Amniotic epithelial cell (primary cell): ENCODE measurements at regions not wholly inside any gene's neighbourhood (a gene's known extent, or its start where the extent isn't known, plus 50 kb on each side); places are given as distances from the start of the nearest gene placed in this dataset.
"Not testable (repeated sequence)": the region's sequence is repeated elsewhere in the genome, so short reads cannot be mapped to it uniquely, and the experiment has no call there.

Experiments
- DNase-seq: peaks from one replicate; pipeline ENCODE4 v3.0.0-alpha.2; 2010; ENCODE audit warnings: low read depth

DNA sequence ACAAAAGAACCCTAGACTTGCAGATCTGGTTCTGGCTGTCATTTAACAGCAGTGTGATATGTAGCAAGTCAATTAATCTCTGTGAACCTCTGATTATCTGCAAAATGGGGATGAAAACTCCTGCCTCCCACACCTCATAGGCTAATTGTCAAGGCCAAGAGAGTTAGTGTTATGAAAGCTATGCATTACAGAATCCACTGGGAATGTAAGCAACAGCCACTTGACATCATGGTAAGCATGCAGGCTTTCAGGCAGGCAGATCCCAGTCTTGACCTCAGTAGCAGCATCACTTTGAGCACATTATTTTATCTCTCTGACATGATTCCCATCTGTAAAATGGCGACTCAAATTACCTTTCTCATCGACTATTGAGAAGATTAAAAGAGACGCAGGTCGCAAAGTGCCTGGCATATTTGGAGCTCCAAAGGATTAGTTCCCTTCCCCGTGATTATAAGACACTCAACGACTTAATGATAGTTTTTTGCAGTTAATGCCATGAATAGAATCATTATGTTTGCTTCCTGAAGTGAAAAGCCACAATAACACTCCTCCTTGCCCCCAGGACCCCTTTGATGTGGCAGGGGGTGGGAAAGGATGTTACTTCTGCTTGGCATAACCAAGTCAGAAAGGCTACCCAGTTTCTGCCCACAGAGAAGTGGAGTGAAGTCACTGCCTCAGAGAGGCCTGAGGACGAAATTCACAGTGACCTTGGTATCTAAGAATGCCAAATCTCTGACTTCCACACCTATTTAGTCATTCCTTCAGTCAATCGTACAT, 273.0 kb upstream of the NFIA start:
- no peak for DNase-seq

GRCh38 chr1:60808676-60809075, 273.7 kb upstream of the NFIA start:
- DNase-seq = no peak

DNA sequence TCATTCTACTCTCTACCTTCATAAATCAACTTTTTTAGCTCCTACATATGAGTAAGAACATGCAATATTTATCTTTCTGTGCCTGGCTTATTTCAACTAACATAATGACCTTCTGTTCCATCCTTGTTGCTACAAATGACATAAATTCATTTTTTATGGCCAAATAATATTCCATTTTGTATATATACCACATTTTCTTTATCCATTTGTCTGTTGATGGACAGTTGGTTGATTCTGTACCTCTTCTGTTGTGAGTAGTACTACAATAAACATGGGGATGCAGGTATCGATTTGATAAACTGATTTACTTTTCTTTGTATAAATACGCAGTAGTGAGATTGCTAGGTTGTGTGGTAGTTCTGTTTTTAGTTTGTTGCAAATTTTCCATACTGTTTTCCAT, 279.5 kb upstream of the NFIA start:
- no peak for DNase-seq

- DNase-seq = no peak
These were observed 285.0 kb upstream of the NFIA start for GRCh38 chr1:60797351-60797750.

- DNase-seq = no peak
These were observed 291.1 kb upstream of the NFIA start for GRCh38 chr1:60791226-60791625.

DNA sequence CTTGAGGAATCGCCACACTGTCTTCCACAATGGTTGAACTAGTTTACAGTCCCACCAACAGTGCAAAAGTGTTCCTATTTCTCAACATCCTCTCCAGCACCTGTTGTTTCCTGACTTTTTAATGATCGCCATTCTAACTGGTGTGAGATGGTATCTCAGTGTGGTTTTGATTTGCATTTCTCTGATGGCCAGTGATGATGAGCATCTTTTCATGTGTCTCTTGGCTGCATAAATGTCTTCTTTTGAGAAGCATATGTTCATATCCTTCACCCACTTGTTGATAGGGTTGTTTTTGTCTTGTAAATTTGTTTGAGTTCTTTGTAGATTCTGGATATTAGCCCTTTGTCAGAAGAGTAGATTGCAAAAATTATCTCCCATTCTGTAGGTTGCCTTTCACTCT, 309.3 kb upstream of the NFIA start:
- DNase-seq = not testable (repeated sequence)

DNA sequence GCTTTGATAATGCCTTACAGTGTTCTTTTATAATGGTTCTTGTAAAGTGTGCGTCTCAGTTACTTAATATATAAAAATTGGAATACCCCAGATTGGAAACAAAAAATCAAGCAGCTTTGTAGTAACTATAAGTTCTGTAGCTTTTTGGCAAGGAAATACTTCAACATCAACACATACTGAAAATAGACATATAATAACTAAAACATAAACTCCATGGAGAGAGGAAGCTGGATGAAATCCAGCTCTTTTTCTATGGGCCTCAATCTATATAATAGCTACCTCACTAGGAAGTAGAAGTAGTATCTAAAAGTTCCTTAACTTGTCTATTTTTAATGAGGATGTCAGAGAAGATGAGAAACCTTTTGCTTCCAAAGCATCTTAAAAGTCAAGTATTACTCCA, 313.3 kb upstream of the NFIA start:
- DNase-seq = no peak

DNA sequence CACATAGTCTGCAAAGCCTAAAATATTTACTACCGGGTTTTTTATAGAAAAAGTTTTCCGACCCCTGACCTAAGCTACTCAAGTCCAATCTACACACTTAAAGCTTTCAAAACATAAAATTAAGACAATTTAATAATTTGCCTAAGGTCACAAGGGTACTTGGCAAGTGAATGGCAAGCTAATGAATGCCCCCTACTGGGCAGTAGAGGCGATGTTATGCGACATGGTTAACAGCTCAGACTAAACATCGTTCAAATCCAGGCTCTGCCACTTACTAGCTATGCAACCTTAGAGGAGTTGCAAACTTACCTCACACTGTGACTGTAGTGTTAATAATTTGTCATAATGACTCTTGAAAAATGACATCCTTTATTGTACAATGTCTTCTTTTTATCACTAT, 317.2 kb upstream of the NFIA start:
- DNase-seq = peak; percentile 9

GRCh38 chr1:60764489-60764888, 317.9 kb upstream of the NFIA start:
- no peak for DNase-seq

DNA sequence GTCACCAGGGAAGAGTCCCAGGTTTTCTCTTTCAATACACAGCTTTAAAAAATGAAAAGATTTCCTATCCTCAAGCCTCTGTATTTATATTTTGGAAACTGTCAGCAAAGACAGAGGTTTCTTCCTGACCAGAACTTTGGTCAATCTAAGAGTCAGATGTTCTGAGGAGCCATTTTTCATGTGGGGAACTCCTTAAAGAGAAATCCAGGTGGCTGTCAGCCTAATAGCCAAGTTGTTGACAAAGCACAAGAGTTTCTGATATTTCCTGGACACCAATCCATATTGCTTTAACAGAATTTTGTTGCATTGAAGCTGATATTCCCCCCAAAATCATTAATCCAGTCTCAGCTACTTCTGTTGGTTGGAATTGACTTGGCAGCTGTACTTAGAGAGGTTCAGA, 318.6 kb upstream of the NFIA start:
- no peak for DNase-seq

DNA sequence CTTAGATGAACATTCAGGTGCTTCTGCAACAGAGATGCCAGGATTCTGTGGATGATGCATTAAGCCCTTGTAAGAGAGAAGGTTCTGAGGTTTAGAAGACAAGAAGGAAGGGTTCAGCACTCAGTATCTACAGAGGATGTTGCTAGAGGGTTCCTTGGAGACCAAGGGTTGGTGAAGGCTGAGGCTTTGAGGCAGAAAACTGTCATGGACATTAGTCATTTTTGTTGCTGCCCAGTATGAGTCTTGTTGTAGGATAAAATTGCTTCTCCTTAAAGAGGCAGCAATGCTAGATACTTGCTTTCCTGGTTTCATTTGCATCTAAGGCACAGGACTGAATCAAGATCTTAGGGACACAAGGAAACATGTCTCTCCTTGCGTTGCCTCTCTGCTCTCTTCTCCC, 319.4 kb upstream of the NFIA start:
- no peak for DNase-seq

DNA sequence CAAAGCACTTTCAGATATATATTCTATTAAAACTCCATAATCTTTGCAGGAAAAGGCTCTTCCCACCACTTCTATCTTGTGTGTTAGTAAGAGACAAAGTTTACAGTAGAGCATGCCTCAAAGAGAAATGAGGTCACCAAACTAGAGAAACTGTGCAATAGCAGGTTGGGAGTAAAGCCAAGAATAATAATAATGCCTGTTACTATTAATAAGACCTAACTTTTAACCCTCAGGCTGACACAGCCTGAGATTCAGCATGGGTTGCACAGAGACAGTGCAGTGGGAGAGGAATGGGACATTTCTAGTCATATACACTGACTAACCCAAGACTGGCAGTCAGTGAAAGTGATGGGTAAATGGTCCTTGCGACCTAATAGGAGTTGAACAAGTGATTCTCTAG, 320.2 kb upstream of the NFIA start:
- no peak for DNase-seq

DNA sequence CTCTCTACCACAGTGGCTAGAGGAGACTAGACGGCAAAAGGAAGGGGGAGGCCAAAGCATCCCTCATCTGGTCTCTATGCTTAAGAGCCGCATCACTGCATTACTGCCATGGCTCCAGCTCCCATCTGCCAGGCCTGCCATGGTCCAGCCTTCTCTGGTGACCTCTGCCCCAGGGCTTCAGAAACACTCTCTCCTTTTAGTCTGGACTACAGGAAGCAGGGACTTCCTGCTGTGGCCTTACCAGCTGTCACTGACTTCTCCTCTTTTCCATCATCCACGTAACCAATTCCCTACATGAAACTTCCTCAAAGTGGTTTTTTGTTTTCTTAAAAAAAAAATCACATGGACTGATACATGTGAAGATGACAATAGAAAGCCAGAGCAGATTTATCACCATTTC, 323.1 kb upstream of the NFIA start:
- DNase-seq = no peak

GRCh38 chr1:60757485-60757884, 324.9 kb upstream of the NFIA start:
- DNase-seq = no peak

GRCh38 chr1:60753036-60753900, 329.1 kb upstream of the NFIA start:
- DNase-seq = no peak

- DNase-seq = no peak
These were observed 331.1 kb upstream of the NFIA start for GRCh38 chr1:60751306-60751705.

DNA sequence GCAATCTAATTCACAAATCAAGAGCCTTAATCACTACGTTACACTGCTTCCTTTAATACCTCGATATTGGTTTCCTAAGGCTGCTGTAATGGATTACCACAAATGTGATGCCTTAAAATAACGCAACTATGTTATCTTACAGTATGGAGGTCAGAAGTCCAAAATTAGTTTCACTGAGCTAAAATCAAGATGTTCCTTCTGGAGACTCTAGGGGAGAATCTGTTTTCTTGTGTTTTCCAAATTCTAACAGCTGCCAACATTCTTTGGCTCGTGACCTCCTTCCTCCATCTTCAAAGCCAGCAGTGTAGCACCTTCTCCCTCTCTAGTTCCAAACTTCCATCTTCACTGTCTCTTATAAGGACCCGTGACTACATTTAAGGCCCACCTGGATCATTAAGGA, 335.0 kb upstream of the NFIA start:
- no peak for DNase-seq

GRCh38 chr1:60746278-60746791, 336.0 kb upstream of the NFIA start:
- no peak for DNase-seq

- no peak for DNase-seq
These were observed 336.9 kb upstream of the NFIA start for GRCh38 chr1:60745484-60745883.

GRCh38 chr1:60742339-60742738, 340.0 kb upstream of the NFIA start:
- DNase-seq = no peak

DNA sequence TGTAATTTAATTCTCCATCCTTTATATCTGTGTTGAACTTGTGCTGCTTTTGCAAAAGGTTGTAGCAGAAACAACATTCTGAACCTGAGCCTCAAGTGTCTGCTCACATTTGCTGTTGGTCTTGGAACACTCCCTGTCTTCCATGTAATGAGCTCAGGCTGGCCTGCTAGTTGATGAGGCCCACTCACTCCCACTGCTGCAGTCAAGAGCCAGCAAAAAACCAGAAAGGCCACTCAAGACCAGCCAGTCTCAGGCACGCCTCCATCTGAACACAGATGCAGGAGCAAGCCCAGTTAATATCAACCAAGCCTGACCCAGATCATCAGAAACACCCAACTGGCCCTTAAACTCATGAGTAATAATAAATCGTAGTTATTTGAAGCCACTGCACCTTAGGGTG, 342.2 kb upstream of the NFIA start:
- DNase-seq = no peak

DNA sequence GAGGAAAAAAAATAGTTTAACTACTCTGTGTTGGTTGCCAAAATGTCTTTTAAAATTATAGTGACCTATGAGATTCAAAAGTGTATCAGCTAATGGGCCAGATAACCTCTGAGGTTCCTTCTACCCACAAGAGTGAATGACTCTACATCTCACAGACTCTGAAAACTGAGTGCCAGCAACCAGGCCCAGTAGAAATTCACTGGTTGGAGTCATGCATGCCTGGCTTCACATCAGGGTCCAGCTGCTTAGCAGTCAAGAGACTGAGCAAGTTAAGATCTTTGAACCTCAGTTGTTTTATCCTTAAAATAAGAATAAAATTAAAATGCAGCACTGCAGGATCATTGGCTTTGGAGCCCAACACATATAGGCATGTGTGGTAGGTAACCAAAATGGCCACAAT, 342.6 kb upstream of the NFIA start:
- DNase-seq = no peak

DNA sequence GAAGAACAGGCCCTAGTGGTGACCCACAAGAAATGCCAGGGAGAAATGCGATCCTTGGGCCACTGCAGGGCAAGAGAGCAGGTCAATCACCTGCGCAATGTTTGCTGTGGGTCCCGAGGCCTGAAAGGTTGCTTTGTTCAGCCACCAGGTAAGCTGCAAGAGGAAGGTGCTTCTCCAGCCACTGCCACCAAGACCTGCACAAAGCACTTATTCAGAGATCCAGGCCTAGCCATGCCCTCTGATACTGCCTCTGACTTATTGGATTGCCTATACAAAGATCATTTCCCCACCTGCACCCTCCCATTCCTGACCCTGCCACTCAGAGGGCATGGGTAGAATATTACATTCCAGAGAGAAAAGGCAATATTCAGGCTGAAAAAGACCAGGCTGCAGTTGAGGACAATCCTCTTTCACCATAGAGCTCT, 349.4 kb upstream of the NFIA start:
- no peak for DNase-seq
